ENCODE measurements at regions not wholly inside any gene's neighbourhood (a gene's known extent, or its start where the extent isn't known, plus 50 kb on each side); places are given as distances from the start of the nearest gene placed in this dataset.

DNA sequence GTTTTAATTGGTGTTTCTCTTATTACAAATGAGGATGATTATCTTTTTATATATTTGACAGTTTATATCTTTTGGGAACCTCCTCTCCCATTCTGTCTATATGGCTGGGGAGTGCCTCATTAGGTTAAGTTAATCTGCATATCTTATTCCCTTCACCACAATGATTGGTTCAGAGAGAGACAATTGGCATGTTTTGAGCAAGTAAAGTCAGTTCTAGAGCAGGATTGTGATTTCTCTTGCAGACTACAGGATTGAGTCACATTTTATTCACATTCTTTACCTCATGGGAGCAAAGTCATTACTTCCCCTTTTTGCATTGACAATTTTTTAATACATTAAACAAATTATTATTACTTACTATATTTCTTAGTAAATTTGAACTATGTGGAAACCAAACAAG is 345.6 kb downstream of the MDFIC start:
- TF ChIP-seq EZH2 (IDR thresholded peaks at IDR 0.05): no peak
- TF ChIP-seq, protein P1, sequence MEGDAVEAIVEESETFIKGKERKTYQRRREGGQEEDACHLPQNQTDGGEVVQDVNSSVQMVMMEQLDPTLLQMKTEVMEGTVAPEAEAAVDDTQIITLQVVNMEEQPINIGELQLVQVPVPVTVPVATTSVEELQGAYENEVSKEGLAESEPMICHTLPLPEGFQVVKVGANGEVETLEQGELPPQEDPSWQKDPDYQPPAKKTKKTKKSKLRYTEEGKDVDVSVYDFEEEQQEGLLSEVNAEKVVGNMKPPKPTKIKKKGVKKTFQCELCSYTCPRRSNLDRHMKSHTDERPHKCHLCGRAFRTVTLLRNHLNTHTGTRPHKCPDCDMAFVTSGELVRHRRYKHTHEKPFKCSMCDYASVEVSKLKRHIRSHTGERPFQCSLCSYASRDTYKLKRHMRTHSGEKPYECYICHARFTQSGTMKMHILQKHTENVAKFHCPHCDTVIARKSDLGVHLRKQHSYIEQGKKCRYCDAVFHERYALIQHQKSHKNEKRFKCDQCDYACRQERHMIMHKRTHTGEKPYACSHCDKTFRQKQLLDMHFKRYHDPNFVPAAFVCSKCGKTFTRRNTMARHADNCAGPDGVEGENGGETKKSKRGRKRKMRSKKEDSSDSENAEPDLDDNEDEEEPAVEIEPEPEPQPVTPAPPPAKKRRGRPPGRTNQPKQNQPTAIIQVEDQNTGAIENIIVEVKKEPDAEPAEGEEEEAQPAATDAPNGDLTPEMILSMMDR (IDR thresholded peaks at IDR 0.05): no peak
- no peak for TF ChIP-seq EZH2phosphoT487 (IDR thresholded peaks at IDR 0.05)
